Stimulated activated CD8-positive, alpha-beta memory T cell treated with anti-CD3 and anti-CD28 coated beads, Interleukin-12 subunit alpha, Interleukin-12 subunit beta, amount 100 ng/mL, for 1 hour (primary cell): ENCODE measurements at regions not wholly inside any gene's neighbourhood (a gene's known extent, or its start where the extent isn't known, plus 50 kb on each side); places are given as distances from the start of the nearest gene placed in this dataset.
"Not testable (repeated sequence)": the region's sequence is repeated elsewhere in the genome, so short reads cannot be mapped to it uniquely, and the experiment has no call there.

Experiments
- DNase-seq: peaks from one replicate; pipeline ENCODE4 v3.0.0-alpha.2; 2020; ENCODE audit warnings: low read depth

DNA sequence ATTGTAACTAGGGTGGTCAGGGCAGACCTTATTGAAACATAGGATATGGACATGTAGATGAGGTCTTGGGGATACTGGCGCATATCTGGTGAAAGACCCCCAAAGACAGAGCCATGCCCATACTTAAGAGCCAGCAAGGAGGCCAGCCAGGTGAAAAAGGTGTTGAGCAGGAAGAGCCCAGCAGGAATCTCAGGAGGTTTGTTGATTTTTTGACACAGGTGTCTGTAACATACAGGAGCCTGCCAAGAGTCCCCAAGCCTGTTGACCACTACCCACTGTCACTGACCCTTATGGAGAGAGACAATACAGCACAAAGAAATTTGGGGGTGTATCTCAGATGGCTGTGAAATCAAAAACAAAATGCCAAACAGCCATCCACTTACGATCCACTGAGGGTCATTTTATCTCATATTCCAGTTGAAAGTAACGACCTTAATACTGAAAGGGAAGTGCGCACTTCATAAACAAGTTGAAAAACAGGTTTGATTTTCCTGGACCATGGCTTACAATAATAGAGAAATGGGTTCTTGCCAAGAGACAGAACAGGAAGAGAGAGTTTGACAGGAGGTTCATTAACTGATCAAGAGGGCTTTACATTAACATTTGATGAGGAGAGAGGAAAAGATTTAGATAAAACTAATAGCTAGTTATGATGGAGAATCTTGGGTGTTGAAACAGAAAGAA, 163.6 kb downstream of the GLUL start:
- no peak for DNase-seq

DNA sequence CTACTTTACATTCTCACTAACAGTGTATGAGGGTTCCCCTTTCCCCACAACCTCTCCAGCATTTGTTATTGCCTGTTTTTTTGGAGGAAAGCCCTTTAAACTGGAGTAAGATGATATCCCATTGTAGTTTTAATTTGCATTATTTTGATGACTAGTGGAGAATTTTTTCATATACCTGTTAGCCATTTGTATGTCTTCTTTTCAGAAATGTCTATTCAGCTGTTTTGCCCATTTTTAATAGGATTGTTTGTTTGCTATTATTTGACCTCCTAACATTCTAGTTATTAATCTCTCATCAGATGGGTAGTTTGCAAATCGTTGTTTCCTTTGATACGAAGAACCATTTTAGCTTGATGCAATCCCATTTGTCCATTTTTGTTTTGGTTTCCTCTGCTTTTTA, 165.0 kb downstream of the GLUL start:
- no peak for DNase-seq

DNA sequence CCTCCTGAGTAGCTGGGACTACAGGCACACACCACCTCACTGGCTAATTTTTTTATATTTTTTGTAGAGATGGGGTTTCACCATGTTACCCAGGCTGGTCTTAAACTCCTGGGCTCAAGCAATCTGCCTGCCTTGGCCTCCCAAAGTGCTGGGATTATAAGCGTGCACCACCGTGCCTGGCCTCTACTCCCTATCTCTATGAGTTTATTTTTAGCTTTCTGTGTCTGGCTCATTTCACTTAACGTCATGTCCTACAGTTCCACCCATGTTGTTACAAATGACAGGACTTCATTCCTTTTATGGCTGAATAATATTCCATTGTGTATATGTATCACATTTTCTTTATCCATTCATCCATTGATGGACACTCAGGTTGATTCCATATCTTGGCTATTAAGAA, 164.2 kb upstream of the ZNF648 start:
- not testable (repeated sequence) for DNase-seq

DNA sequence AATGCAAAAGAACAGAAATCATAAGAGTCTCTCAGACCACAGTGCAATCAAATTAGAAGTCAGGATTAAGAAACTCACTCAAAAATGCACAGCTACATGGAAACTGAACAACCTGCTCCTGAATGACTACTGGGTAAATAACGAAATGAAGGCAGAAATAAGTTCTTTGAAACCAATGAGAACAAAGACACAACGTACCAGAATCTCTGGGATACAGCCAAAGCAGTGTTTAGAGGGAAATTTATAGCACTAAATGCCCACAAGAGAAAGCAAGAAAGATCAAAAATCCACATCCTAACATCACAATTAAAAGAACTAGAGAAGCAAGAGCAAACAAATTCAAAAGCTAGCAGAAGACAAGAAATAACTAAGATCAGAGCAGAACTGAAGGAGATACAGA, 160.5 kb upstream of the ZNF648 start:
- not testable (repeated sequence) for DNase-seq

GRCh38 chr1:182221367-182221766, 159.9 kb upstream of the ZNF648 start:
- DNase-seq, result not testable (repeated sequence)

DNA sequence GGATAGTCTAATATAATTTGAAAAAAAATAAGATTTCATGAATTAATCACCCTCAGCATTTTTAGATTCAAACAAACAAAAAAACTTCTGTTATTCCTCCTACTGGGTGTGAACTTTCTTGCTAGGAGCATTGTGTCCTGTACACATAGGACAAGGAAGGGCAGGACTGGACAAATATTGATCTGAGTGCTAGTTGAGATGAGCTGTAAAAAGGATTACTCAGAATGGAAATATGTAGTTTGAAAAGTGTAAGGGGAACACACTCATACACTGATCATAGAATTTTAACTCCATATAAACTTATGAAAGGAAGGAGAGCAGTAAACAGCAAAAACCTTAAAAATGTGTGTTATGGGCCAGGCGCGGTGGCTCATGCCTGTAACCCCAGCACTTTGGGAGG, 156.5 kb upstream of the ZNF648 start:
- no peak for DNase-seq

DNA sequence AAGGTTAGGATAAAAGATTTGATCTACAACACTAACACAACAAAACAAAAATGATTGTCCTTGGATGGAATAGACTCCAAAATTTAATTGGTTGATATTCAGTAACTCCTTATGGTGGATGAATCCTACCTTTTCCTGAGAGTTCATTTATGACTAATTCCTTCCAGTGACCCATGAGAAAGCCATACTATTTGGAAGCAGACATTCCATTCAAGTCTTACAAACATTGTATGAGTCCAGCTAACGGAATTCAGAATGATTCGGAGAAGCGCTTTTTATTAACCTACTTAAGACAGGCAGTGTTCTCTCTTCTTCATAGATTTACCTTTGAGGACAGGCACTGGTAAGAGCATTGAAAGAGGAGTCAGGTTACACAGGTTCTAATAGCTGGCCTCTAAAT, 155.6 kb upstream of the ZNF648 start:
- no peak for DNase-seq

DNA sequence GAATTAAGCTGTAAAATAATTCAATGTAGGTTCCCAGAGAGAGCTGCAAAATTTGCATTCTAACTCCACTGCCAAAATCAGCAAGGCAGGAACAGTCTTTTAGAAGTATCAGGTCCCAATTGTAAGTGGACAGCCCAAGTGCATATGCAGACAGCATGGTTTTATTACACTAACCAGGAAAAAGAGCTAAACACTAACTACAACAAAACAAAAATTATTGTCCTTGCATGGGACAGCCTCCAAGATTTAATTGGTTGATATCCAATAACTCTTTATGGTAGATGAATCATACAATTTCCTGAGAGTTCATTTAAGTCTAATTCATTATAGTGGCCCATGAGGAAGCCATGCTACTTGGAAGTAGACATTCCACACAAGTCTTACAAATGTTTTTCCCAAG, 154.3 kb upstream of the ZNF648 start:
- no peak for DNase-seq

DNA sequence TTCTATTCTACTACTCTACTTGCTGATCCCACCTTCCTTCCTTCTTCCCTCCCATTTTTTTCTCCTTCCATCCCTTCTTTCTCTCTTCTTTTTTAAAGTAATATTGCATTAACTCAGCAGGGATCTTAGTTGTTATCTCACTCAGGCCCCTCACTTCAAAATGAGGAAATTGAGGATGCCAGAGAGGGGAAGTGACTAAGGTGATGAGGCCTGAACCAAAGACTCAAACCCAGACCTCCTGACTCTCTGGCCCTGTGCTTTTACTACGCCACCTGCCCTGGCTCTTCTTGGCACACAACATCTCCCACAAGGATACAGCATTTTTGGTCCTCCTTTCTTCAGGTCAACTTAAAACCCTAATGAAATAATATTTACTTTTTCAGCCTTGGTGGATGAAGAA, 151.7 kb upstream of the ZNF648 start:
- no peak for DNase-seq

- DNase-seq, result no peak
These were observed 149.9 kb upstream of the ZNF648 start for GRCh38 chr1:182211386-182211785.

- no peak for DNase-seq
These were observed 148.9 kb upstream of the ZNF648 start for GRCh38 chr1:182210417-182210816.

DNA sequence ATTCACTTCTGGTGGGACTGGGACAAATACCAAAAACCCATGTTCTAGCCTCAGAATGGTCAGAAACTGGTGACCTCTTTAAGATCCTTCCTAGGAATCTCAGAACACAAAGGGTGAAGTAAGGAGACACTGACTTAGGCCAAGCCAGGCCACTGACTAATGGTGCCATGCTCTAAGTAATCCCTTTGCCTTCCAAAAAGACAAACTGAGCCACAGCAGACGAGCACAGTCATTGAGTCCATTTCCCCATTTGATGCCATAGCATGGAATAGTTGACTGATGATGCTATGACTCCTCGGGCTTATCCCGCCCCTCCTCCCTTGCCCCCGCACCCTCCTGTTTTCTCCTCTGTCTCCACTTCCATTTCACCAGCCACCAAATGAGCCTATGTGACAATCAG, 145.8 kb upstream of the ZNF648 start:
- no peak for DNase-seq

GRCh38 chr1:182206626-182207239, 145.2 kb upstream of the ZNF648 start:
- no peak for DNase-seq

DNA sequence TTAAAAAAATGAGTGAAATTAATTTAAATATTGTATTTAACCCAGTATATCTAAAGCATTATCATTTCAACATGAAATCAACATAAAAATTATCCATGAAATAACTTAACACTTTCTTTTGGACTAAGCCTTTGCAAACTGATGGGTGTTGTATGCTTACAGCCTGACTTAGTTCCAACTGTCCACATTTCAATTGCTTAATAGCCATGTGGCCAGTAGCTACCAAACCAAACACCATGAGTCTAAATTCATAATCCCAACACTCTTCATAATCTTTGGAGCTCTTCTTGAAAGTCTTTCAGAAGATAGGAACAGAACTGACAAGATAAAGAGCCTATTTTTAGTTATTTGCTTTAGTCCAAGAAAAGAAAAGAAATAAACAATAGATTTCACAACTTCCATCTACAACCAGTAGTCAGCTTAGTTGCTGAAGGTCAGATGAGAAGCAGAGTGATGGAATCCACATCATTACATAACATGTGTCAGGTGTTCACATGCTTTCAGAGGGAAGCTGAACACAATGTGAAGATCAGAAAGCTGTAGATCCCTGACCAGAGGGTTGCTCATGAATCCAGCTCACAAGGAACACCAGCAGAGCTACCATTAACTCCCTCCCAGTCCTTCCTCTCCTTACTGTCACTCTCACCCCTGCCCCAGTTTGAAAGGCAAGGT, 144.0 kb upstream of the ZNF648 start:
- no peak for DNase-seq

GRCh38 chr1:182203191-182203875, 141.8 kb upstream of the ZNF648 start:
- DNase-seq, result no peak

GRCh38 chr1:182201490-182201889, 140.0 kb upstream of the ZNF648 start:
- not testable (repeated sequence) for DNase-seq

- DNase-seq, result no peak
These were observed 138.7 kb upstream of the ZNF648 start for GRCh38 chr1:182200025-182200812.

DNA sequence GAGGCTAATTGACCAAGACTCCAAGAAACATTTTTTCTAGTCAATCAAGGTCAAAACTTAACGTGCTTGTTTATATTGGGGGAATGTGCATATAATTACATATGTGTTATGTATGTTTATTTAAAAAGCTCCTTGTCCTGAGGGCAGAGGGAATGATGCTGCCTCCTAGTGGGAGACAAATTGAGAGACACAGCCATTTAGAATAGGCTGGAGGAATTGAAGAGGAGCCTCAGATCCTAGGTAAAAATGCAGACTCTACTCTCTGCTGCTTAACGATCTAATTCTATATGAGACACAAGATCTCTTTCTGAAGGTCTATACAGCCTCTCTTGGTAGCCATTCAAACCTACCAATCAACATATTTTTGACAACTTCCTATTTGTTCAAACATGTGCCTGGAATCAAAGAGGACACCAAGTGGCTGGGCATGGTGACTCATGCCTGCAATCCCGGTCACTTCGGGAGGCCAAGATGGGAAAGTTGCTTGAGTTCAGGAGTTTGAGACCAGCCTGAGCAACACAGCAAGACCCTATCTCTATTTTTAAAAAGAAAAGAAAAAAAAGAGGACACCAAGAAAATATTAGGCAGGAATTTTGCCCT, 136.6 kb upstream of the ZNF648 start:
- DNase-seq, result no peak

- no peak for DNase-seq
These were observed 135.7 kb upstream of the ZNF648 start for GRCh38 chr1:182196897-182197870.

DNA sequence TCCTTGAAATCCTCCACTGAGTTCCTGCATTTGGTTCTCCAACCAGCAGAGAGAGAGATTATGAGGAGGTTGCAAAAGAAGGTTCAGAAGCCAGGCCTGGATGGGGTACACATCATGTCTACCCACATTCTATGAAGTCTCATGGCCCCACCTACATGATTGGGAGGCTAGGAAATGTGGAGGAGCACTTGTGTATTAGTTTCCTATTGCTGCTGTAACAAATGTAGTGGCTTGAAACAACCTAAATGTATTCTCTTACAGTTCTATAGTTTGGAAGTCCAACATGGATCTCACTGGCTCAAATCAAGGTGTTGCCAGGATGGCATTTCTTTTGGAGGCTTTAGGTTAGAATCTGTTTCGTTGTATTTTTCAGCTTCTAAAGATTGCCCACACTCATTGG, 134.2 kb upstream of the ZNF648 start:
- no peak for DNase-seq
